Epithelial cell of proximal tubule (primary cell): ENCODE measurements at regions not wholly inside any gene's neighbourhood (a gene's known extent, or its start where the extent isn't known, plus 50 kb on each side); places are given as distances from the start of the nearest gene placed in this dataset.
"Not testable (repeated sequence)": the region's sequence is repeated elsewhere in the genome, so short reads cannot be mapped to it uniquely, and the experiment has no call there.

Experiments used
- DNase-seq: peaks from one replicate; pipeline ENCODE4 v3.0.0-alpha.2; 2011; ENCODE audit warnings: low read depth
- H3K4me3 ChIP-seq: 2 replicates; pipeline ENCODE4 v1.5.1; 2011; ENCODE audit warnings: low read depth, mild to moderate bottlenecking, low read length
- CTCF ChIP-seq: conservative IDR thresholded peaks from 2 replicates; pipeline ENCODE4 v1.5.1; 2012; ENCODE audit warnings: low read depth, mild to moderate bottlenecking, low read length

DNA sequence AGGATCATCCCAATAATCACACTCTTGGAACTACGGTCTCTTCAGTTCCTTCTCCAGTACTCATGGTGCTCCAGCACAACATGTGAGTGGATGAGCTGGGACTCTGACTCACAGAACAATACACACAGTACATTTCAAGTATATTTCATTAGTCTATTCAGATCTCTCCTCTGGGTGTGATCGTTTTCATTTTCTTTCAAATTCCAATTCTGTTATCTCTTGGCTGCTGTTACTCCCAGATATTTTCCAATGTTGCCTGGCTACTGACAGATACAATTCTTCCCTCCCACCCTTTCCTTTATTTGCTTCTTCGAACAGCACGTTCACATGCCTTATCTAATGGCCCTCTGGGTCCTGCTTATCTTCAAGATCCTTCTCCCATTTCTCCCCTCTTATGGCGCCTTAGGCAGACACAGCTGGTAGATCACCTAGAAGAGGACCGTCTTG is 216.0 kb downstream of the ACKR3 start:
- no peak for DNase-seq
- H3K4me3 ChIP-seq = no peak overlapping the region
- TF ChIP-seq CTCF = no peak

DNA sequence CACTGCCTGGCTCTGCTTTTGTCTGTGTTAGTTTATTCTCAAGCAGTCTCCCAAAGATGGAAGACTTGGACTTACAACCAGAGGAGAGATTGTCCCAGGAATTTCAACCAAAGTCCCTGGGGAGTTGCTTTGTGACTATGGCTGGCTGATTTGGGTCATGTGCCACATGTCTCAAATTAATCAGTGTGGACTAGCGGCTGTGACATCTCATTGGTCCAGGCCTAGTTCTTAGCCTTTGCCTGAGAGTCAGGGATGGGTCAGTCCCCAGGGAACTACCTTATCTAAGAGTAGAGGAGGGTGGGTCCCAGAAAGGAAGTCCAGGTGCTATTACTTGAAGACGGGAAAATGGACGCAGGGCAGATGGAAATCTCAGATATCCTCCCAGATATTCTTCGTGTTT is 217.1 kb downstream of the ACKR3 start:
- no peak overlapping the region for H3K4me3 ChIP-seq
- TF ChIP-seq CTCF = no peak
- DNase-seq = no peak

GRCh38 chr2:236787376-236787775 is 217.8 kb downstream of the ACKR3 start:
- not testable (repeated sequence) for DNase-seq, H3K4me3 ChIP-seq

GRCh38 chr2:236787885-236788284 is 218.3 kb downstream of the ACKR3 start:
- no peak for DNase-seq
- TF ChIP-seq CTCF = no peak
- H3K4me3 ChIP-seq = no peak overlapping the region

GRCh38 chr2:236790963-236791362 is 221.3 kb downstream of the ACKR3 start:
- no peak for DNase-seq
- TF ChIP-seq CTCF = no peak
- H3K4me3 ChIP-seq = no peak overlapping the region

DNA sequence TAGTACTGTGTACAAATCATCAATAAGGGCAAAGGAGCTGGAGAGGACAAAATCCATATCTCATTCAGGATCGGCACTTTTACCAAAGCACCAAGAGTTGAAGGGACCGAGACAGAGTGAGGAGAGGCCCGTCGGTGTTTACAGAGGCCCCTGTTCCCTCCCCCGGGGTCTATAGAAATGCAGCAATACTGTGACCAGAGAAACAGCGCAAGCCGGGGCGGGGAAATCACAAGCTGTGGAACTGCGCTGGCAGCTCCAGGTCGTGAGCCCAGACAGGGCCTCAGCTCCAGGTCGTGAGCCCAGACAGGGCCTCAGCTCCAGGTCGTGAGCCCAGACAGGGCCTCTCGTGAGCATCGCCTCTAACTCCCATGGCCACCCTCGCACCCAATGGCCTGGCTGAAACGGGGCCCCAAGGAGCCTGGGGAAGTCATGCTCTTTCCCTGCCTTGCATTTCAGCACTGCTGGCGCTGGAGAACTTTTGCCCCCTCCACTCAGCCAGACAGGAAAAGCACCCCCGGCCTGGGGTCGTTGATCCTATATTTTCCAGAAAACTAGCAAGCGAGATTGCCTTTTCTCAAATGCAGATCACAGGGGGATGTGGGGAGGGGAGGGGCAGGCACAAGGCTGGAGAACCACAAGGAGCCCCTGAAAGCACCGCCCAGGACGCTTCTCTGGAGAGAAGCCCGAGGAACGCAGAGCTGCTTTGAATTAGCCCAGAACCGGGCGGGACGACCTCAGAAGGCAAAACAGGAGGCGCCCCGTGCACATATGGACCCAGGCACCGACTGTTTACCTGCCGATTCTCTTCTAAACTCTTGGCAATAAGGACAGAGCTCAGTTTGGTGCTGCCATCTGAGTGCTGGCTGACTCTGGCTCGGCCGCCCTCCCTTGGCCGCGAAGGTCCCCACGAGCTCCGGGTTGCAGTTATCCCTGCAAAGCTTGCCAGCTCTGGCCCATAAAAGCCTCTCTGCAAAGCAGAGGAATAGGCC is 223.7 kb downstream of the ACKR3 start:
- no peak for TF ChIP-seq CTCF
- H3K4me3 ChIP-seq = no peak overlapping the region
- no peak for DNase-seq

DNA sequence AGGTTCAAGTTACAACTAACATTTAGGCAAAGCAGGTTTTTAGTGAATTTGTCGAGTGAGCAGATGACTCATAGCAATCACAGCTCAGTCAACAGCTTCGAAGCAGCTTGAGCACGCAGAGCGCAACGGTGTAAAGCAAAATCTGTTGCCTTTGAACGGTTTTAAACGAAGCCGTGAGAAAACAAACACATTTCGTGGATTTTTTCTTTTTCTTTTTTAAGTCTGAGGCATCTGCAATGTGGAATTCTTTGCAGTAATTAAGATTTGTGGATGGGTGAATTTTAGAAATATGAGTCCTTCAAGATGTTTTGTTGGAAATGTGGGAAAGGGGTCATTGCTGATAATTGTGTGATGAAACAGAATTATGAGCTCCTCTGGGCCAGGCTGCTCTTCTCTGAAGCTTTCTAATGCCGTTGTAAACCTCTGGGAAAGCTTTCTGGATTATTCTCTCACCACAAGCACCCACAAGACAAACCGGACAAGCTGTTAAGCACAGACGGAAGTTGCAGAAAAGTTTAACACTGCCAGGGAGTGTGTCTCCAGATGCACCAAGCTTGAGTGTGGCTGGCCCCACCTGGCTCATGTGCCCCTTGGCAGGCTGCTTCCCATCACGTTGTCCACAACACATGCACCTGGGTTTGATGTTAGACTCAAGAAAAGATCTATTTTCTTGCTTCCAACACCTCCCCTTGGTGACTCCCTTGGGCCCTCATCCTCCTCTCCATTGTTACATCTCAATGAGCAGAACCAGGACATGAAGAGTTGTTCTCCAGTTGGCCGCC is 224.7 kb downstream of the ACKR3 start:
- DNase-seq = no peak
- H3K4me3 ChIP-seq = no peak overlapping the region
- TF ChIP-seq CTCF = no peak
